ENCODE measurements at regions not wholly inside any gene's neighbourhood (a gene's known extent, or its start where the extent isn't known, plus 50 kb on each side); places are given as distances from the start of the nearest gene placed in this dataset.

DNA sequence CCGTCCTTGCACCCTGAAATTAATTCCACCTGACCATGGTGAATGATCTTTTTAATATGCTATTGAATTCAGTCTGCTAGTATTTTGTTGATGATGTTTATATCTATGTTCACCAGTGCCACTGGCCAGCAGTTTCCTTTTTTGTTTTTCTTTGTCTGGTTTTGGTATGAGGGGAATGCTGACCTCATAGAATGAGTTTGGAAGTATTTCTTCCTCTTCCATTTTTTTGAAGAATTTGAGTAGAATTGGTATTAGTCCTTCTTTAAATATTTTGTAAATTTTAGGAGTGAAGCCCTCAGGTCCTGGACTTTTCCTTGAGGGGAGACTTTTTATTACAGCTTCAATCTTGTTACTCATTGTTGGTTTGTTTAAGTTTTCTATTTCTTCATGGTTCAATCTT is 231.6 kb downstream of the MRPL39 start:
- no peak for DNase-seq (ENCODE audit: low spot score)

GRCh38 chr21:25373126-25374082 is 233.9 kb downstream of the MRPL39 start:
- DNase-seq (ENCODE audit: low spot score): no peak

GRCh38 chr21:25371841-25372425 is 235.3 kb downstream of the MRPL39 start:
- DNase-seq (ENCODE audit: low spot score): no peak

DNA sequence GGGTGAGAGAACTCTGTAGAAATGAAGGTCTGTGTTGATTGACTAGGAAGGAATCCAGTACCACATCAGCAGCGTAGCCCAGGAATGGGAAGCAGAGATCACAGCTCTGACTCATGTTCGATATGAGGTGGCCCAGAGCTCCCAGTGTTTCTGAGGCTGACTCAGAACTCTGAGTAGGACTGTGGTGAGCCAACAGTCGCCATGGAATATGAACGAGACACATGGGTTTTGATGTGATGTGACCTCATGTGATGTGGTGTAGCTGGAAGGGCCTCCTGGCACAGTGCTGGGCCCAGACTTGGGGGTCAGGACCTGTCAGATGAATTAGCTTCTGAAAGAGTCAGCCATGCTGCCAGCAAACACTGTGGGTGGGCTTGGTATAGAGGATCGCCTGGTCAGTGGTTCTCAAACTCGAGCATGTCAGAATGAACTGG is 237.0 kb downstream of the MRPL39 start:
- no peak for DNase-seq (ENCODE audit: low spot score)

DNA sequence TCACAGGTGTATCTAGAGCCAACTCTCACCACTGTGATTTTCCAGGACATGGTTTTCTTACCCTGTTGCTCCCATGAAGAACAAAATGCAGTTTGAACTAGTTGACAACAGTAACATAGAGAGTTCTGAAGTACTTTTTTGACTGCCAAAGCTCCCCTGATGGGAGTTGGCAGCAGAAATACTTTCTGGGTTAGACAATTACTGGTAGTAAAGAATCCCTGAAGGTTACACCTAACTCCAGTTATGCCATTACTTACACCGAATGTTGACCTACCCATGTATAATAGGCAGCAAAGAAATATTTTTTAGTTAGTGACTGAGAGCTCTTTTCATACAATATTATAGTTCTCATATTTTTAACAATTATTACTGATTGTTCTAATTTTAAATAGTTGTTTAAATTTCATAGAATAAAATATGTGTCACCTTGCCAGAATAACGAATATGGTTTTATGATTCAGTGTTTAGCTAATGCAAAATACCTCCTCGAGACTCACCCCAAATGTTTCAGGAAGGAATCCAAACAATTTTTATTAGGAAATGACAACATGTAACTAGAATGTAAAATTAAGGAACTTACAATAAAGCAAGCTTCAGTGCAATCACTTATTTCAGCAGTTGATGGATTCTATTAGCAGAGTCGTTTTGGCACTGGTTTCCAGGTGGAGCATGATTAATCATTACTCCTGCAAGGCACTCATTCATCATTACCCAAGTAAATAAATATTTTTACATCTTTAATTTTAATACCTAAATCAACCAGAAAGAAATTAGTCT is 237.6 kb downstream of the MRPL39 start:
- no peak for DNase-seq (ENCODE audit: low spot score)

DNA sequence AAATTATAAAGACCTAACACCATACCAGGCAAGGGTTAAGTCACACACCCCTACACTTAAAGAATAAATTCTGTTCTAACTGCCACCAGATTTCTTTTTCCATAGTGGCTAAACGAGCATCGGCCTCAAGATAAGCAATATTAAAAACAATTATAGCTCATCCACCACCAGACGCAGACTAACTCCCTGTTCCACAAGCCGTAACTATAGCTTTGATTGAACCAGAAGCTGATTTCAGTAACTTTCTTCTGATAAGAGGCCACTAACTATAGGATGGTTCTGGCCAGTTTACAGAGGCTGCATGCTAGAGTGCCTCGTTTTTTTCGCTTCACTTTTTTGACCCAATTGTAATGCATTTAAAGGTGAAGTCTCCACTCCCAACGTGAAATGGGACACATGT is 238.8 kb downstream of the MRPL39 start:
- no peak for DNase-seq (ENCODE audit: low spot score)

DNA sequence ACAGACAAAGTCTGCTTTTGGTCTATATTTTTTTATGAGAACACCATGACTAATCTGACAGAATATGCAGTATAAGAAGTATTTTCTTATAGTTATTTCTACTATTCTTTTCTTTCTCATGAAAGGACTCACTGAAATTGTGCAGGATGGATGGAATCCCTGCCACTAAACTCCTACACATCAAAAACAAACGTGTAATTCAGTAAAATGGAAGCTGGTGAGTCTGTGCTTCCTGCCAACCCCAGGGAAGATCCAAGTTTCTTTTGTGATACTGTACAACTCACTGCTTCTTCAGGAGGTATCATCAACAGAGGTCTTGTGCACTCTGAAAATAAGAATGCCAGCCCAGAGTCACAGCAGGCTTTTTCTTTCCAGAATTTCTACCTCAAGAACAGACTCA is 241.2 kb downstream of the MRPL39 start:
- no peak for DNase-seq (ENCODE audit: low spot score)

DNA sequence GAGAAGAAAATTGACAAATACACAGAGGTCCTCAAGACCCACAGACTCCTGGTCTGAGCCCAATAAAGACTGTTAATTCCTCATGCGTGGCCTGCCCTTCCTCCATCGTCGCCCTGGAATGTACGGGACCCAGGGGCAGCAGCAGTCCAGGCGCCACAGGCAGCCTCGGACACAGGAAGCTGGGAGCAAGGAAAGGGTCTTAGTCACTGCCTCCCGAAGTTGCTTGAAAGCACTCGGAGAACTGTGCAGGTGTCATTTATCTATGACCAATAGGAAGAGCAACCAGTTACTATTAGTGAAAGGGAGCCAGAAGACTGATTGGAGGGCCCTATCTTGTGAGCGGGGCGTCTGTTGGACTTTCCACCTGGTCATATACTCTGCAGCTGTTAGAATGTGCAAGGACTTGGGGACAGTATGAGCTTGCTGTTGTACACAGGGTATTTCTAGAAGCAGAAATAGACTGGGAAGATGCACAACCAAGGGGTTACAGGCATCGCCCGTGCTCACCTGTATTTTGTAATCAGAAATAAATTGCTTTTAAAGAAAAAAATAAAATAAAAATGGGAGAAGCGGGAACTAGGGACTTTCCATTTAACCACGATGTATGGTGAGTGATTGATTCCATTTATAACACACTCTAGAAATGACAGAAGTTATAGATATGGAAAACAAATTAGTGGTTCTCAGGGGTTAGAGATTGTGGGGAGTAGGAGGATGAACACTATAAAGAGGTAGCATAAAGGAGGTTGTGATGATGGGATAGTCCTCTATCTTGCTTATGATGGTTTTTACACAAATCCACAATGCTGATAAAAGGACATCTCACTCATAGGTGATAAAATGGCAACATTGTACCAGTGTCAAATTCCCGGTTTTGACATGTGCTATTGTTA is 244.7 kb downstream of the MRPL39 start:
- DNase-seq (ENCODE audit: low spot score): no peak

DNA sequence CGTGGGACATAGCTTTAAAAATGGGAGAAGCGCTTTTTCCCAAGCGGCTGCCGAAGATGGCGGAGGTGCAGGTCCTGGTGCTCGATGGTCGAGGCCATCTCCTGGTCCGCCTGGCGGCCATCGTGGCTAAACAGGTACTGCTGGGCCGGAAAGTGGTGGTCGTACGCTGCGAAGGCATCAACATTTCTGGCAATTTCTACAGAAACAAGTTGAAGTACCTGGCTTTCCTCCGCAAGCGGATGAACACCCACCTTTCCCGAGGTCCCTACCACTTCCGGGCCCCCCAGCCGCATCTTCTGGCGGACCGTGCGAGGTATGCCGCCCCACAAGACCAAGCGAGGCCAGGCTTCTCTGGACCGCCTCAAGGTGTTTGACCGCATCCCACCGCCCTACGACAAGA is 245.5 kb downstream of the MRPL39 start:
- no peak for DNase-seq (ENCODE audit: low spot score)

DNA sequence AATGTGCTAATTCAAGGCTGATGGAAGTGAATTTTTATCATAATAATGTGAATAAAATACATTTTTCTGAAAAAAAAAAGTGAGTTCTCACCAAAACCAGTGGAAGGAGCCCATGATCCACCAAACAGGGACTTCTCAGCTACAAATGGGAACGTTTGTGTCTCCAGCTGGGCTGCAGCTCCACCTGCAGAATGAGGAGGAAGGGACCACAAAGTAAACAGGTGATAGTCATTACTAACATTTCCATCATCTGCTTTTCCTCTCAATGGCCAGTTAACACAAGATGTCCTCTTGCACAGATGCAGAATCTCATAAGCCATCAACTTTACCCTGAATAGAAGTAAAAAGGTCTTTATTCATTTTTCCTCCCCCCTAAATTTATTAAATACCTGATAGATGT is 246.2 kb downstream of the MRPL39 start:
- no peak for DNase-seq (ENCODE audit: low spot score)

DNA sequence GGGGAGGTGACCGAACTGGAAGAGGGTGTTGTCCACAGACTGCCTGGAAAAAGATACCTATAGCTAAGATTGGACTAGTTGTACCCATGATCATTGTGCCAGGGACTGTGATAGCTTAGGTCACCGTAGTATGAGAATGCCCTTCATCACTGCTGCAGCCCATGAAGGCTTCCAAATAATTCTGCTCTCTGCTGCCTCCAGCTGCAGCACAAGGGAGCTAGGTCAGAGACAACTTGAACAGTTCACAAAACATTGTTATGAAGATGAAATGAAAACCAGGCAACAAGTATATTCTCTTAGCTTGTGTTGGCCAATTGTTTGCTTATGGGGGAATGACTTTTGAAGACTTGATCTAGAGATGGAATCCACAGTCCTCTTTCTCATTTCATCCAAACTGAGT is 246.7 kb downstream of the MRPL39 start:
- DNase-seq (ENCODE audit: low spot score): no peak

DNA sequence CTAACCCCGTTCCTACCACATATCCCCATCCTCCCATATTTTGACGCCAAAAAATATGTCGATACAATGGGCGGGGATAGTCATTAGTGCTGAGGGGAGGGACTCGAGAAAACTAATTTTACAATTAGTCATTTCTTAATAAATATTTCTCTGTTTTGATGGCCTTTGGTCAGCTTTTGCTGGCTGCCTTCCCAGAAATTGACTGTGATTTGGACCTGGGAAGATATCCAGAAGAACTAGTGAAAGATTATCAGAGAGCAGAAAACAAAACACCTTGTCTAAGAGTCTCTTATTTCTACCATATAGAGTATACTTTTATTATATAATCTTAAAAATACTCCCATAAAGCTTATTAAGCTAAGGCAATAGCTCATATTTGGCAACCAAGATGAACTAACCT is 247.6 kb downstream of the MRPL39 start:
- no peak for DNase-seq (ENCODE audit: low spot score)

DNA sequence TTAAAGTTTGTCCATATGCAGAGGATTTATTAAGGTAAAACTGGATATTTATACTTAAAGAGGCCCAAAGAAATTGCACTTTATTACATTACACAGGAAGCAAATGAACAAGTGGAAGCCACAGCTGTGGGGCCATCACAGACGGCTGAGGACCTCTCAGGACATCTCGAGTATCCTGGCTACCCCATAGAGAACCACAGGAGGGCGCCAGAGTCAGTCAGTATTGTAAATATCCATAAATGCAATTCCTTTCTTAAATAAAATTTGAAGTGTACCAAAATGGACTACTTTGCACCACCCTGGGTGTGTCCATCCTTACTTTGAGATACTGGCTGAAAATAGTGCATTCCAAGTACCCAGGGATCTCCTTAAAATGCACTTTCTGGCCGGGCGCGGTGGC is 257.2 kb downstream of the MRPL39 start:
- DNase-seq (ENCODE audit: low spot score): no peak

DNA sequence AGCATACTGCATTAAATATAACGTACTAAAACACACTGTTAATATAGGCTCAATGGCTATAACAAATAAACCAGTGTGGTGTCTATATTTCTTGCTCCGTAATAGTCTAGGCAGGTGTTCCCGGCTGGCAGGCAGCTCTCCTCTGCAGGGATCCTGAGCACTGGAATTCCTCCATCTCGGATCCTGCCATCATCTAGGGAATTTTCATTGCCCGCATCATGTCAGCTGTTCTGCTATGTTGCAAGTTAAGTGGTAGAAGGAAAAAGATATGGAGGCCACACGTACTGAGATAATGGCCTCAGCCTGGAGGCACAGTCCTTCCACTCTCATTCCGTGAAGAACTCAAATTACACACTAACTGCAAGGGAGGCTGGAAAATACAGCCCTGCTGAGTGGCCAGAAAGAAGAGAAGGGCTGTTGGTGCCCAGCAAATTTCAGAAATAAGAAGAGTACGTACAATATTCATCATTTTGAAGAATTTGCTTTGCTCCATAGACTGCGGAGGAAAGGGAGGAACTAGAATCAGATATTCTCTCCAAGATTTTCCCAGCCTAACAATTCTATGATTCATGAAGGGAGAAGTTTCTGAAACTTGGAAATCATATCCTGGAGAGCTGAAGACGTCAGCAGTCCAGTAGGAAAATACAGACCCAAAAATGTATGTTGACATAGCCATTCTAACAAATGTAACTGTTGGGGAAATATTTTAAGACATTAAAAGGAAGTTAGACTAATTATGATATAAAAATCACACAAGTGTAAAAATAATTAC is 263.3 kb downstream of the MRPL39 start:
- no peak for DNase-seq (ENCODE audit: low spot score)

GRCh38 chr21:25342816-25343215 is 264.5 kb downstream of the MRPL39 start:
- DNase-seq (ENCODE audit: low spot score): no peak

DNA sequence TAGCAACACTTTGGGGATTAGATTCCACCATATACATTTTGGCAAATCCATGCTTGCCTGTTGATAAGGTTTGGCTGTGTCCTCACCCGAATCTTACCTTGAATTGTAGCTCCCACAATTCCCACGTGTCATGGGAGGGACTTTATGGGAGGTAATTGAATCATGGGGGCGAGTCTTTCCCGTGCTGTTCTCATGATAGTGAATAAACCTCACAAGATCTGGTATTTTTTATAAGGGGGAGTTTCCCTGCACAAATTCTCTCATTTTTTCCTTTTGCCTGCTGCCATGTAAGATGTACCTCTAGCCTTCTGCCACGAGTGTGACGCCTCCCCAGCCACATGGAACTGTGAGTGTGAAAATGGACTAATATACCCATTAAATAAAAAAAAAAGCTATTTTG is 265.3 kb downstream of the MRPL39 start:
- no peak for DNase-seq (ENCODE audit: low spot score)

GRCh38 chr21:25338415-25338814 is 268.9 kb downstream of the MRPL39 start:
- DNase-seq (ENCODE audit: low spot score): no peak

DNA sequence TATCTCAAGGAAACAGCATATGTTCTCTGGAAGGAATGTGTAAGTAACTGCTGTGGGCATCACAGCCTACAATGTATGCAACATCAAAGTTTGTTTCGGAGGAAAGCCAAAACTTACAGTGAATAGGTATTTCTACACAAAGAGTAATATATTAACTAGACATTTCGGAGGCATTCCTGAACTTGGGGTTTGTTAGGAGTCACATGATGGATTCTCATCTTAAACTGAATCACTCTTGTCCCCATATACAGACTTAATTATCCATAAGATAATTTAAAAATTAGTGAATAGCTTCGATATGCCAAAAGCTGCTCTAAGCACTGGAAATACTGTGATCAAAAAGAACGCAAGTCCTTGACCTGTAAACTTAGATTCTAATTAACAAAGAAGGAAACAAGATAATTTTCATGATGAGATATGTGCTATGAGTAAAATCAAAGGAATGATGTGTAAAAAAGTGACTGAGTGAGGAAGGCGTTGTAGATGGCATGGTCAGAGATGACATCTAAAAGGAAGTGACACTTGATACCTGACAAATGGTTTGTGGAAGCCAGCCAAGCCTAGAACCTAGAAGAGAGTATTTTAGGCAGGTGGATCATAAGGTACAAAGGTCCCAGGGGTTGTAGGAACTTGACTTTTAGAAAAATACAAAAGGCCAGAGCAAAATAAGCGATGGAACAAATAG is 273.1 kb downstream of the MRPL39 start:
- DNase-seq (ENCODE audit: low spot score): no peak

DNA sequence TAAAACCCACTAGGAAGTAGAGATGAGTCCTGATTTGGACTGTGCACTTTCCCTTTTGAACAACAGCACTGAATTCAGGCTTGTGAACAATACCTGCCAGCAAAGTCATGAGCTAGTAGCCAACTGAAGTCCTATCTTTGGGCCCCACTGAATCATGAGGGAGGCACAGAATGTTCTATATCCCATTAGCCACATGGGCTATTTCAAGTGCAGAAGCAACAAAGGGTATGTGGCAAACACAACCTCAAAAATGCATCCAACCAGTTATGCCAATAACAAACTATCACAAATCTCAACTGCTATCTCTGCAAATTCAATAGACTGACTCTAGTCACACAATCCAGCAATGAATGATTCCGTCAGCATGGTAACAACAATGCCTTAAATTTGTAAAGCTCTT is 276.0 kb downstream of the MRPL39 start:
- no peak for DNase-seq (ENCODE audit: low spot score)

DNA sequence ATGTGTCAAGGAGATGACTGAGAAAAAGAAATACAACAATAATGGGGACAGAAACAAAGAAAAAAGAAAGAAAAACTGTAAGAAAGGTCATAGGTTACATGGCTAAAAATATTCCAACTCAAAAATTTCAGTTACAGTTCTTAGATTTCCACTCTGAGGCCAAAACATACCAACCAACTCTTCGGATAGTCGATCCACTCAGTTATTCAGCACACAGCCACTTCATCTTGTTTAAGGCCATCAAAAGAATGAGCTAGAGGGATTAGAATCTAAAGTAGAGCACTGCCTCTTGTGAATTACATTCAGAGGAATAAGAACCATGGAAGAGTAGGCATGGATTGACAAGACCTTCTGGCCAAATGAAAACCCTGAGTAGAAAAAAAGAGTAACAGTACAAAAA is 277.0 kb downstream of the MRPL39 start:
- no peak for DNase-seq (ENCODE audit: low spot score)
